ENCODE measurements at regions not wholly inside any gene's neighbourhood (a gene's known extent, or its start where the extent isn't known, plus 50 kb on each side); places are given as distances from the start of the nearest gene placed in this dataset.

- DNase-seq, result no peak
Measured at GRCh38 chr6:227074-227782, 65.1 kb upstream of the DUSP22 start.

GRCh38 chr6:227812-228338, 64.4 kb upstream of the DUSP22 start:
- DNase-seq, result no peak

GRCh38 chr6:228881-229651, 63.2 kb upstream of the DUSP22 start:
- DNase-seq, result no peak

- DNase-seq, result no peak
Measured at GRCh38 chr6:231779-232178, 60.5 kb upstream of the DUSP22 start.

- DNase-seq, result no peak
Measured at GRCh38 chr6:232982-233640, 59.2 kb upstream of the DUSP22 start.

GRCh38 chr6:234706-235372, 57.4 kb upstream of the DUSP22 start:
- DNase-seq, result no peak

- DNase-seq, result no peak
Measured at GRCh38 chr6:235763-236360, 56.4 kb upstream of the DUSP22 start.

- no peak for DNase-seq
Measured at GRCh38 chr6:236519-236918, 55.8 kb upstream of the DUSP22 start.

GRCh38 chr6:240151-240550, 52.1 kb upstream of the DUSP22 start:
- no peak for DNase-seq

- no peak for DNase-seq
Measured at GRCh38 chr6:241336-241865, 50.9 kb upstream of the DUSP22 start.
